Left colon (tissue), 2 donors: ENCODE measurements at regions not wholly inside any gene's neighbourhood (a gene's known extent, or its start where the extent isn't known, plus 50 kb on each side); places are given as distances from the start of the nearest gene placed in this dataset.
"Not testable (repeated sequence)": the region's sequence is repeated elsewhere in the genome, so short reads cannot be mapped to it uniquely, and the experiment has no call there.

Experiments
- ATAC-seq: fragments of 200-7000 bp; cut with Tn5 transposase; one replicate; pipeline ENCODE4 v1.9.1; 2020; ENCODE audit warnings: mild to moderate bottlenecking, moderate library complexity
- DNase-seq, 2 donors: peaks; one replicate each; pipeline ENCODE4 v3.0.0-alpha.2; 2020
- intact Hi-C, 2 donors: fragments of 100-400 bp; cut with DNase I in 1 of 2; cut with micrococcal nuclease in 1 of 2; formaldehyde crosslinking; loops; one replicate each; pipeline versions ENCODE4 v1.11.2 to v1.14.0; 2022; cut with DNase I, micrococcal nuclease
- donor health status: DM: no; HTN: no; CAD: no.
- donor health status: DM: yes; HTN: yes; CAD: no.

DNA sequence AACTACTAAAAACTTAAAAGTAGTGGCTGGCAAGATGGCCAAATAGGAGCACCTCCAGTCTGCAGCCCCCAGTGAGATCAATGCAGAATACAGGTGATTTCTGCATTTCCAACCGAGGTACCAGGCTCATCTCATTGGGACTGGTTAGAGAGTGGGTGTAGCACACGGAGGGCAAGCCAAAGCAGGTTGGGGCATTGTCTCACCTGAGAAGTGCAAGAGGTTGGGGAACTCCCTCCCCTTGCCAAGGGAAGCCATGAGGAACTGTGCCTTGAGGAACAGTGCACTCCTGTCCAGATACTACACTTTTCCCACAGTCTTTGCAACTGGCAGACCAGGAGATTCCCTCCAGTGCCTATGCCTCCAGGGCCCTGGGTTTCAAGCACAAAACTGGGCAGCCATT, 311.1 kb downstream of the PAPSS1 start:
- ATAC-seq: no peak
- intact Hi-C loops: no loop called here
- DNase-seq: no peak

DNA sequence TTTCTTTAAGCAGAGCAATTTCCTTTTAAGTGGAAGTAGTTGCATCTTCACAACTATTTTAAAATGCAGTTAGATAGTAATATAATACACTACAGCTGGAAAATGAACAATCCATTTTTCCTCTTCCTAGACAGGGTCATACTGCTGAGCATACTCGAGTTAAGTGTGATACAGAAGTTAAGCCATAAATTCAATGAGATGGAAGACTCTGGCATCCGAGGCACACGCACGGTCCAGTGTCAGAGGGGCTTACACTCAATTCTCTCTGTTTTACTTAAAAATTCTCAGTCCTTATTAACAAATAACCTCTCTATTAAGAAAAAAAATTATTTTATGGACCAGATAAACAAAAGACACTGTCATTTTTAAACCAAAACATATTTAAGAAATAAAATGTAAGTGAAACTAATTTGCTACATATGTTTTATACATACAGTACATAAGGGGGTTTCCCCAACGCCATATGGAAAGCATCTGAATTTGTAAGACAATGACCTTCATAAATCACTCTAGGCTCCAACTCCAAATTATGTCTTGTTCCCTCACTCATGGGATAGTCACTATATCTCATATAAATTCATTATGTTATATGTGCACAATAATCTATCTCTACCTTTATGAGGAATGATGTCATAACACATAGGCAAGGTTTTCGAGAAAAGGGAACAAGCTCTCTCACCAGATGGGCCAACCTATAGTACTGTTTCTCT, 315.3 kb downstream of the PAPSS1 start:
- DNase-seq (no peak), ATAC-seq (no peak)
- intact Hi-C loops: no loop called here

DNA sequence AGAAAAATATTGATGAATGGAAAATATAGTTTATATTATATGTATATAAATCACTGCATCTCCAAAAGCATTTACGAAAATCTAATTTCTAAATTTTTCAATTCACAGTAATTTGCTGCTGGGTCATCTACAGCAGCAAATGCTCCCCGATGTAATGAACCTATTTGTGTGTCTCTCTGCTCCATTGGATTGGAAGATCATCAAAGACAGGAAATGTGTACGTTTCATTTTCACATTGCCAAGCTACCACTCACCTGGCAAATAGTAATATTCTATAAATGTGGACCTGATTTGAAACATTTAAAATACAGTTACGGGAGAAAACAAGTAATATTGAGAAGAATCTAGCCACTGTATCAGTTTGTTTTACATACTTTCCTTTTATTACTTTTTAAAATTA, 317.7 kb downstream of the PAPSS1 start:
- DNase-seq: no peak
- no peak for ATAC-seq
- intact Hi-C loops: no loop called here

DNA sequence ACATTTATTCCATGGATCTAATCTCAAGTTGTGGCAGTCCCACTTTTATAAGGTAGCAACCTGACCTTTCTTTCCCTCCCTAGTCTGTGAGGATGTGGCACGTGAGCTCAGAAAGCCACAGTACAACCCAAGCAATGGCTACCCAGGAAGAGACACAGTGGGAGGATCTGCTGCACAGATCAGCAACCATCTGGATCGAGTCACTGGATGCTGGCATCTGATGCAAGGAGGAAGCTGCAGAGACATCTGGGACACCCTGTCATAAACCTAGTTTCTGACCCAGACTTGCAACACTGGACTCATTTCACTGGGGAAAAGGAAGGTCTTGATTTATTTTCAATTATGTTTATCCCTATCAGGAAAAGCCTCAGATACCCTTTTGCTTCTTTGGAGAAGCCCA, 327.1 kb downstream of the PAPSS1 start:
- intact Hi-C loops: no loop called here
- peak in 1 of 2 donors; percentile 4 for DNase-seq
- no peak for ATAC-seq

DNA sequence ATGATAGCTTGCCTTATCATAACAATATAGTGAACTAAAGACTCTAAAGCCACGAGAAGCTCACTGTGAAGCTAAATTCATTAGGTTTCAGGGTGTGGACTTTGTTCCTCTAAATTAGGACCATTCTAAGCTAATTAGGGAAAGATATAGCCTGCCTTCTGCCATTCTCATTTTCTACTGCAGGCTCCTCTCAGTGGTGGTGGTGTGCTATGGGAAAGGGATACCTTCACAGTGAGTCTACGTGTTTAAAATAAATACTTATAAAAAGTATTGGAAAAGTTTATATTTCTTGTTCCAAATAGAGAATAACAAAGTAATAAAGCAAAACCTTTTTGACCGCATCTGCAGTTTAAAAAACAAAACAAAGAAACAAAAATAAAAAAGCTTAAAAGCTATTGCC, 327.7 kb downstream of the PAPSS1 start:
- no peak for DNase-seq
- ATAC-seq: no peak
- intact Hi-C loops: no loop called here

DNA sequence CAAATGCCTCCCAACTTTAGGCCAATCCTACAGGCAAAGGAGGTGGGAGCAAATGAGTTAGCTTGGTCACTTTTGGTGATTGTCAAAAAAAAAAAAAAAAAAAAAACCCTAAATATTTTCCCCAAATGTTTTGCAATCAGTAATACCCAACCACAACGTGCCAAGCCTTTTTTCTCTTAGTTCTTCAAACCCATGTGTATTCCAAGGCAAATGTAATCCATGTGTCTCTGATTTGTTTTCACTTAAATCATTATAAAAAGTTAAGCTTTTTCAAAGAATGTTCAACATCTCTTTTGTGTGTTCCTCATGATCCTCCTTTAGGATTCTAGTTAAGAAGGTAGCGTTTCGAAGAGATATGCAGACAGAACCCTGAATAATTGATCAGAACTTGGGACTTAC, 328.4 kb downstream of the PAPSS1 start:
- ATAC-seq (no peak), DNase-seq (no peak)
- intact Hi-C loops: no loop called here

DNA sequence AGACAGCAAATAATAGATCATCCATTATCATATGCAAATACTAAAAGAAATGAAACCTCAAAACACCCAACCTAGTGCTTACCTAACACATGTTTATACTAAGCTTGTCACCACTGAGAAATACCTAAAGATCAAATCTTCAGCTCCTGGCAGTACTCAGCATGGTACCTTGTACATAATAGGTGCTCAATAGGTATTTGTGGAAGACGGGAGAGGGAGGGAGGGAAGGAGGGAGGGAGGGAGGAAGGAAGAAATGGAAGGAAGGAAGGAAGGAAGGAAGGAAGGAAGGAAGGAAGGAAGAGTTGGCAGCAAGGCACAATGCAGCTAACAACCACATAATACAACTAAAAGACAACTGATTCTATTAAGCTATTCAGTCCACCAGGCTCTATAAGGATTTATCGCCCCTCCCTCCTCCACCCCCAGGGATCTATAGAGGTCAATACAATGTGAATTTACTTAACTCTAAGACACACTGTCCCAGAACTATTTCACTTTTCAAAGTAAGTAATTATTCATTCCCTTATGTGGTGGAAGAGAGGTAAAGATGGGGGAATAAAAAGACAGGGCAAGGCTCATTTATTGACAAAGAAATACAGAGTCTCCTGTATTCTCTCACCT, 328.9 kb downstream of the PAPSS1 start:
- no peak for DNase-seq
- no peak for ATAC-seq
- intact Hi-C loops: no loop called here

DNA sequence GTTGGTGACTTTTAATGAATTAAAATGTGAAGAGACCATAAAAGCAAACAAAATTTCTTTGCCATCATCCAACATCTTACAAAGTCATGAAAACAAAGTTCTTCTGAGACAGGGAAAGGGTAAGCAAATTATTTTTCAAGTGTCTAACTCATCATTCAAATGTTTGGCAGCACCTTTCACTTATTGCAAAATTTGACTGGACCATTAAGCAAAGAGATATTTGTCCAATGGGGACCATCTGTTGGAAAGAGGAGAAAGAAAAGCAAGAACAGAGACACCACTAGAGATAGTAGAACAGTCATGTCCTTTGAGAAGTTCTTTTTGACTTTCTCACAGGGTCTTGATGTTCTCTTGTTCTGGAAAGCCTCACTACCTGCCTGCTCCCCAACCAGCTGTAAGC, 330.1 kb downstream of the PAPSS1 start:
- DNase-seq (no peak), ATAC-seq (no peak)
- intact Hi-C loops: no loop called here

DNA sequence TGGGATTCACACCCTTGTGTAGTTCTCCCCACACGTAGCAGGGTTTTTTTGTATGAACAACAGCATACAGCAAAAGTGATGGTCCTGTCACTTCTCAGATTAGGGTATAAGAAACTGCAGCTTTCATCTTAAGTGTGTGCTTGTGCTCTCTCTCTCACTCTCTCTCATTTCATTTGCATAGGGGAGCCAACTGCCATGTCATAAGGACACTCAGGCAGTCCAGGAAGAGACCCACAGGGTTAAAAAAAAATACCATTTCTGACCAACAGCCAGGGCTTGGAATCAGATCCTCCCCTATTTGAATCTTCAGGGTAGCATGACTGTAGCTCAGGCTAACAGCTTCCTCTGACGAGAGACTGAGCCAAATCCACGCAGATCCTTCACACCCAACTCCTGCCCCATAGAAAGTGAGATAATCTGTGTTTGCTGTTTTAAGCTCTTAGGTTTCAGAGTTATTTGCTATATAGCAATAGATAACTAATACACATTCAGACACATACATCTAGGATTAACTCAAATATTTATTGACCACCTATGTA, 331.2 kb downstream of the PAPSS1 start:
- intact Hi-C loops: no loop called here
- no peak for ATAC-seq
- DNase-seq: no peak

DNA sequence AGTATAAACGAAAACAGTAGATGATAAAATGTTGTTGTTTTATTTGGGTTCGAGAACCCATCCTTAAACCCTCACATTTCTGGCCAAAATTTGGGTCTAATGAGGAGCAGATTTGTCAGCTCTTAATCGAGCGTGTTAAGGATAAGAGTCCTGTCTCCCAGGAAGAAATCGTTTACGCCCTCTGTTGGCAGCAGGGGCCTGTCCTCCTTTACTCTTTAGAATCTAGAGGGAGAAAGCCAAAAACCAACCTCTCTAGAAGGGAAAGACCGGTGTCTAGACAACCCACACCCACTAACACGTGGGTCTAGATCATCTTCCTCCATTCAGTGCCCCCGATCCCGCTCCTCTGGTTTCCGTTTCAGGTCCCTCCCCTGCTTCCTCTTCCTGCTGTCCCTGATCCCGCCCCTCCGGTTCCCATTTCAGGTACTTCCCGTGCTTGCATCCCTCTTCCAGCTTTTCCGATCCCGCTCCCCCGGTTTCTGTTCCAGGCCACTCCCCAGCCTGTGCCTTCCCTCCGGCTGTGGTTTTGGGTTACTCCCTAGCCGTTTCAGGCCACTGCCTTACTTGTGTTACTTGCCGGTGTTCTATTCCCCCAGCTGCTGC, 339.1 kb downstream of the PAPSS1 start:
- ATAC-seq (no peak), DNase-seq (no peak)
- intact Hi-C loops: no loop called here

DNA sequence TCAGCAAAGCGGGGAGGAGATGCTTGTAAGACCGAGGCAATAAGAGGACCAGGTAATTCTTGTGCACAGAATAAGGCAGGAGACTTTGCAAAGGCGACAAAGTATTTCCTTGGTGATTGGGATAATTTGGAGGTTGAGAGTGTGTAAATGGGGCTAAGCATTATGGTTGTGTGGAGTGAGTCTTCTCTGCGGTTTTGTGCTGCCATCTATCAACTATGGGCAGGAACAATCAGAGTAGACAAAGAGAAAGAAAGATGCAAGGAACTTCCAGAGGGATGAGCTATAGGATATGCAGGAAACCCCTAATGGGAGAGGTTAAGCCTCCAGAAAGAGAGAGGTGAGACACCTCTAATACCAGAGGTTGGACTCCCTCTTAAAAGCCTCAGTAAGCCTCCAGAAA, 339.8 kb downstream of the PAPSS1 start:
- DNase-seq (no peak), ATAC-seq (no peak)
- intact Hi-C loops: no loop called here

DNA sequence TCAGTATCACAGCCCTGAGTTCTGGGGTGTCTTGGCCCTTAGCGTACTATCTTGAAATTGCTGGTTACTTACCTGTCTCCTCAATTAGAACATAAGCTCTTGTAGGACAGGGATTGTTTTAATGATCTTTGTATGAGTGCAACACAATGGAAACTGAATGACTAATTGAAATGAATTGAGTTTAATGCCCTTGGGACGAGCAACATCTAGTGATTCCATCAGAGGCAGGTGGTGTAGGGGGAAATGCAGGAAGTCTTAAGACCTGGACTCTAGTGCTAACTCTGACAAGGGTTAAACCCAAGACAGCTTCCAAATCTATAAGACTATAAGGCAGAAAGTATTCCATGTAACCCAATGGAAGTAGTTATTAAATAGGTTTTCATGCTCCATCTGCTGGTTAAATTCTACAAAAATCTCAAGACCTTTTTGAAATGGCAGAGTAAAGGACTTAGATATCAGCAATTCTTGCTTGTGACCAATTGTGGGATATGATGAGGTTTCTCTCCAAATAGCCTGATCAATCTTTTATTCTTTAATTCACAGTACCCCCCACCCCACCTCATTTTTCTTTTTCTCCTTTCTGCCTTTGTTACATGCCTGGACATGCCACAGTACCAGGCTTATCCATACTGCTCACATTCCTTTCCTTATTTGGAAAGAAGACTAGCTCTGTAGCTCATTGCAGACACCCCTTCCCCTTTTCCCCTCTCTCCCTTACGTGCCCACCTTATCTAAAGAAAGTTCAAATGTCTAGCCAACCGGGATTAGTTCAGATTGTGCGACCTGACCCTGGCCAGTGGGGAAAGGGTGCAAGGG, 340.8 kb downstream of the PAPSS1 start:
- DNase-seq (no peak), ATAC-seq (no peak)

DNA sequence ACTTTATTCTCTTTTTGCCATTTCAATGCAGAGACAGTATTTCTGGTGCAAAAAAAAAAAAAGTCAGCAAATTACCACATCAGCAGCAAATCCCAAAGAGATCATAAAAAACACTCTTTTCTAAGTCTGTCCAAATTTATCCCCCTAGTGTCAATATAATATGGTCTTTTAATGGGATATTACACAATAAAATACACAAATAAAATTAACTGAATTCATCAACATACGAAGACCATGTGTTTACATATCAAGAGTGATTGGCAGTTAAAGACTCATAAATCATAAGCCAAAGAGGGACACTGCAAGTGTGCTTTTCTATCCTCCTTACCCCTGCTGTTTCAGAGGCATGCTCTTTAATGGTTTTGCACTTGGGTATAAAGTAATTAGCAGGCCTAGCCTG, 340.2 kb upstream of the DKK2 start:
- intact Hi-C loops: no loop called here
- ATAC-seq: no peak
- no peak for DNase-seq

More for the DNA sequence above, 340.8 kb downstream of the PAPSS1 start:
- intact Hi-C loops: no loop called here

DNA sequence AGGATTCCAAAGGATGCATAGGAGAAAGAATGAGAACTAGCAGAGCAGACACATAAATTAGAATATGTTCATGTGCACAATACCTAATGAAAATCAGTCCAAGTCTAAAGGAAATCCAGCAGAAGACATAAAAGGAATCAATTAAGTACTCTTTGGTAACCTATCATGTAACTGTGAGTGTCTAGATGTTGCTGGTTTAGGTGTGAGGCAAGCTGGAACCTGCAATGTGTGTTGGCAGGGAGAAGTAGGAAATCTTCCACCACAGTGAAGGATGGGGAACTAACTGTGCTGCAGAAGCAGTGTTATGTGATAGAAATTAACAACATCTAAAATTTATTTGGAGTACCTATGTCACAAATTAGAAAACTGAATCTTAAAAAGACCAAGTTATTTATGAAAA, 330.8 kb upstream of the DKK2 start:
- no peak for ATAC-seq
- intact Hi-C loops: no loop called here

DNA sequence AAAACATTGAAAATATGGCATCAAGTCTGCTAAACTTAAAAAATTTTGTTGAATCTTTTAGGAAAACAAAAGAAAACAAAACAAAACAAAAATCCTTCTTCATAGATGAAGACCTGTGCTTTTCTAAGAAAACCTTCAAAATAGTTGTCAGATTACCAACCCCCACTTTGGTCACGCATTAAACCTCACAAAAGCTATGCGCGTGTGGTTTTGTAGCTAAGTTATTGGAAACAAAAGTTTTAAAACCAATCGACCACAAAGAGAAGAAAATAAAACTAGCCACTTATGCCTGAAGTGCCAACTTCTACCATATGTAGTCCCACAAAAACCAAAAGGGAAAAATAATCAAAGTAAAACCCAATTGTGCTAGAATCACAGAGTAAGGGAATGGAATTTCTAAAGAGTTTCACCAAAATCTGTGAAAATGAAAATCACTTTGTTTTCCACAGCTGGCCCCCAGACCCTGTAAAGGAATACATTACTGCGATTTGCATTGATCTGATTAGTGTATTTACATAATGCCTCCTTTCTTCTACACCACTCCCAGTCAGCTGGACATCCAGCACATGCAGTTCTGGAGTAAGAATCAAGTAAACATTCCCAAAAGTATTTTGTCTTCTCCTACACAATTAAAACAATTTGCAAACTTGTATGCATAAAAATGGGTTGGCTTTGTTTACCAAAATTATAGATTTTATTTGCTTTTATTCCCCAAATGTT, 330.1 kb upstream of the DKK2 start:
- no peak for DNase-seq
- intact Hi-C loops: no loop called here
- ATAC-seq: no peak

More for the DNA sequence above, 330.8 kb upstream of the DKK2 start:
- DNase-seq: no peak

DNA sequence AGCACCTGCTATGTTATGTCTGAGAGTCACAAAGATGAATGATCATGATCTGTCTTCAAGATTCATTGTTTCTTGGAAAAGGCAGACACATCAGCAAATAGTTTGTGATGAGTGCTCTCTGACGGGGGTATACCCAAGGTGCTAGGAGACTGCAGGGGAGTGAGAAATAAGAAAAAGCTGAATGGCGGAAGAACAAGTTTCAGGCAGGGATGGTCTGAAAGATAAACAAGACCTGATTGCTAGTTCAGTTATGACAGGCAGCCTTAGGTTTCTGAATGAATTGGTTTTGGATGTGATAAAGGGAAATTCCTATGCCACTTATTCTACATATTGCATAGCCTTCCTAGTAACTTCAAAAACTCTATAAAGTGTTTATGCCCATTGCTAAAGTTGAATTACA, 327.0 kb upstream of the DKK2 start:
- no peak for DNase-seq
- intact Hi-C loops: no loop called here
- ATAC-seq: no peak

DNA sequence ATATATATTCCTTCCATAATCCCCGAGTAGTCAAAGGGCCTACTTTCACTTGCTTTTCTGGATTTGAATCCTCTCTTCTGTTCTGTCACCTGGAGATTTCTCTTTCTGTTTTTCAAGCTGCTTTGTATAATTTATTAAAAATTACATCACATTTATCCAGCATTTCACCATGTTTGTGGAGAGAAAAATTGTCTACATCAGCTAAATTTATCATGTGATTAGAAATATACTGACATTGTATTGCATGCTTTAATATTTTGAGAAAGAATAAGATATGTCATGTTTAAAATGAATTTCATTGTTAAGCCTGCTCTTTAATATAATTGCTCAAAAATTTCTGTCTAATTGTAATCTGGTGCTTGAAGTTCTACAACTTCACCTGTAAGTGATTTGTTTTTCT, 323.1 kb upstream of the DKK2 start:
- ATAC-seq (no peak), DNase-seq (no peak)
- intact Hi-C loops: no loop called here

DNA sequence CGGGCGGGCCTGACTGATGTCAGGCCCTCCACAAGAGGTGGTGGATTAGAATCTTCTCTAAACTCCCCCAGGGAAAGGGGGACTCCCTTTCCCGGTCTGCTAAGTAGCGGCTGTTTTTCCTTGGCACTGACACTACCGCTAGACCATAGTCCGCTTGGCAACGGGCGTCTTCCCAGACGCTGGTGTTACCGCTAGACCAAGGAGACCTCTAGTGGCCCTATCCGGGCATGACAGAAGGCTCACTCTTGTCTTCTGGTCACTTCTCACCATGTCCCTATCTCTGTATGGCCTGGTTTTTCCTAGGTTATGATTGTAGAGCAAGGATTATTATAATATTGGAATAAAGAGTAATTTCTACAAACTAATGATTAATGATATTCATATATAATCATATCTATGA, 318.2 kb upstream of the DKK2 start:
- peak in 1 of 2 donors; percentile 5 for DNase-seq
- intact Hi-C loops, ATAC-seq: not testable (repeated sequence)

DNA sequence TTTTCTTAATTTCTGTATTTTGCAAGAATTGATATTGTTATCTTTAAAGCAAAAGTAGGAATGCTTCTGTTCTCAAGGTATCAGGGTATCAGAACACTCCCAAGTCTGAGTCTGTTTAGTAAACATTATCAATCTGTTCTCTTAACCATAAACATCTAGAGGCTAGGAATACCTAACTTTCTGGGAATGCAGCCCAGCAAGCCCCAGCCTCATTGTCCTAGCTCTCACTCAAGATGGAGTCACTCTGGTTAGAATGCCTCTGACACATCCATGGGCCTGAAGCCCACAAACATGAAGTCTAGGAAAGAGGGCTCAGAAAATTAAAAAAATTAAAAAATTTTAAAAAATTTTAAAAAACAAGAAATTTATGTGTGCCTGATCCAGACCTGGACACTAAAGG, 315.1 kb upstream of the DKK2 start:
- no peak for DNase-seq
- intact Hi-C loops: no loop called here
- ATAC-seq: no peak
